H1 (cell line): ENCODE measurements at regions not wholly inside any gene's neighbourhood (a gene's known extent, or its start where the extent isn't known, plus 50 kb on each side); places are given as distances from the start of the nearest gene placed in this dataset.

Source experiments
- CTCF ChIA-PET: fragments of 300-600 bp; sonication (Branson Sonifier 250); formaldehyde crosslinking; loops from one replicate; lab custom pipeline; 2021; ENCODE audit not compliant: partially characterized antibody; lab: Charles Lee
- POLR2A ChIA-PET: fragments of 300-600 bp; sonication (Branson Sonifier 250); formaldehyde crosslinking; loops from one replicate; lab custom pipeline; 2021; ENCODE audit warnings: inconsistent platforms; ENCODE audit not compliant: partially characterized antibody; lab: Charles Lee
- DNase-seq, 2 experiments: peaks; one replicate each; pipeline versions ENCODE4 v3.0.0 to v3.0.0-alpha.2; 2010 to 2022; ENCODE audit warnings: low spot score in 2 of 2, low read depth in 1 of 2, mixed read lengths in 1 of 2
- FAIRE-seq: peaks from 2 replicates; lab custom pipeline; 2011; peaks lifted over from hg19 to GRCh38; lab: Jason Lieb, UNC
- H2AFZ ChIP-seq: 2 replicates; pipeline ENCODE4 v1.8.1; 2012; ENCODE audit warnings: low read length, inconsistent platforms
- H2AK5ac ChIP-seq: 2 replicates; pipeline ENCODE4 v1.6.1; 2013; ENCODE audit warnings: low read depth, low read length
- H2BK120ac ChIP-seq: replicated peaks from 2 replicates; pipeline ENCODE3; 2013; ENCODE audit warnings: low read depth, low read length, inconsistent platforms
- H2BK12ac ChIP-seq: 2 replicates; pipeline ENCODE4 v1.6.1; 2013; ENCODE audit warnings: low read depth, low read length
- H2BK15ac ChIP-seq: 2 replicates; pipeline ENCODE4 v1.6.1; 2013; ENCODE audit warnings: low read length
- H2BK20ac ChIP-seq: 2 replicates; pipeline ENCODE4 v1.6.1; 2013; ENCODE audit warnings: low read length
- H2BK5ac ChIP-seq: 2 replicates; pipeline ENCODE4 v1.6.1; 2013; ENCODE audit warnings: low read depth, low read length
- H3K14ac ChIP-seq: 2 replicates; pipeline ENCODE4 v1.6.1; 2013; ENCODE audit warnings: inconsistent platforms; ENCODE audit not compliant: insufficient read length
- H3K18ac ChIP-seq: 2 replicates; pipeline ENCODE4 v1.6.1; 2013; ENCODE audit warnings: low read length; ENCODE audit errors: extremely low read depth
- H3K23ac ChIP-seq: 2 replicates; pipeline ENCODE4 v1.6.1; 2013; ENCODE audit warnings: inconsistent platforms; ENCODE audit not compliant: insufficient read length
- H3K23me2 ChIP-seq: 2 replicates; pipeline ENCODE4 v1.6.1; 2013; ENCODE audit warnings: low read depth, low read length
- H3K27ac ChIP-seq: 2 replicates; pipeline ENCODE4 v1.6.1; 2011; ENCODE audit warnings: low read depth, low read length, inconsistent platforms
- H3K27me3 ChIP-seq, 4 experiments: replicated peaks in 1 of 4; 1 replicate in 1 of 4; 2 replicates in 3 of 4; pipeline versions ENCODE4 v1.6.1 to v1.8.1; 2011 to 2013; ENCODE audit warnings: low read length in 3 of 4, mild to moderate bottlenecking in 3 of 4, inconsistent platforms in 2 of 4, mixed read lengths in 2 of 4, moderate library complexity in 1 of 4; ENCODE audit not compliant: control insufficient read depth in 3 of 4, insufficient read depth in 3 of 4; ENCODE audit errors: extremely low read depth in 1 of 4
- H3K36me3 ChIP-seq, 4 experiments: 2 replicates each; pipeline versions ENCODE4 v1.6.1 to v1.8.1; 2011 to 2013; ENCODE audit warnings: mild to moderate bottlenecking in 4 of 4, low read length in 3 of 4, moderate library complexity in 2 of 4, control low read depth in 1 of 4, inconsistent platforms in 1 of 4; ENCODE audit not compliant: insufficient read depth in 4 of 4, control insufficient read depth in 2 of 4
- H3K4ac ChIP-seq: replicated peaks from 2 replicates; pipeline ENCODE3; 2013; ENCODE audit warnings: low read length, low read depth, mixed read lengths, inconsistent platforms; ENCODE audit not compliant: insufficient read length
- H3K4me1 ChIP-seq, 4 experiments: replicated peaks in 1 of 4; 1 replicate in 1 of 4; 2 replicates in 3 of 4; pipeline versions ENCODE4 v1.6.1 to v1.8.1; 2011 to 2013; ENCODE audit warnings: low read length in 3 of 4, inconsistent platforms in 2 of 4, mixed read lengths in 1 of 4; ENCODE audit not compliant: insufficient read depth in 4 of 4, control insufficient read depth in 3 of 4
- H3K4me2 ChIP-seq, 2 experiments: 2 replicates each; pipeline versions ENCODE4 v1.6.1 to v1.8.1; 2011 to 2013; ENCODE audit warnings: low read depth in 2 of 2, low read length in 2 of 2, control low read depth in 1 of 2, inconsistent platforms in 1 of 2, mild to moderate bottlenecking in 1 of 2; ENCODE audit not compliant: insufficient read depth in 1 of 2
- H3K4me3 ChIP-seq, 4 experiments: fragments of 200-600, 300-600 bp in 1 of 4; sonication (generic), shearing (Covaris generic), sonication (Bioruptor Twin) in 1 of 4; 2 replicates each; pipeline versions ENCODE4 v1.5.1 to v1.8.1; 2011 to 2016; ENCODE audit warnings: low read length in 4 of 4, low read depth in 3 of 4, control low read depth in 2 of 4, inconsistent platforms in 2 of 4, mild to moderate bottlenecking in 2 of 4, mixed read lengths in 1 of 4, moderate library complexity in 1 of 4; ENCODE audit not compliant: insufficient read depth in 2 of 4; ENCODE audit errors: extremely low read depth in 1 of 4
- H3K56ac ChIP-seq: replicated peaks from 2 replicates; pipeline ENCODE3; 2013; ENCODE audit warnings: low read depth, mild to moderate bottlenecking, mixed read lengths, low read length, inconsistent platforms; ENCODE audit not compliant: insufficient read length
- H3K79me1 ChIP-seq: 2 replicates; pipeline ENCODE4 v1.6.1; 2013; ENCODE audit warnings: low read depth, low read length, control low read depth
- H3K79me2 ChIP-seq, 2 experiments: 2 replicates each; pipeline versions ENCODE4 v1.6.1 to v1.8.1; 2012 to 2013; ENCODE audit warnings: low read length in 2 of 2, mild to moderate bottlenecking in 2 of 2, inconsistent platforms in 1 of 2; ENCODE audit not compliant: insufficient read depth in 2 of 2, control insufficient read depth in 1 of 2
- H3K9ac ChIP-seq, 4 experiments: replicated peaks in 1 of 4; 1 replicate in 1 of 4; 2 replicates in 3 of 4; pipeline versions ENCODE4 v1.6.1 to v1.8.1; 2011 to 2013; ENCODE audit warnings: low read depth in 3 of 4, low read length in 3 of 4, control low read depth in 2 of 4, mild to moderate bottlenecking in 2 of 4, moderate library complexity in 2 of 4, inconsistent platforms in 1 of 4; ENCODE audit errors: extremely low read depth in 1 of 4
- H3K9me3 ChIP-seq, 2 experiments: 2 replicates each; pipeline versions ENCODE4 v1.6.1 to v1.8.1; 2012 to 2013; ENCODE audit warnings: mild to moderate bottlenecking in 2 of 2, moderate library complexity in 2 of 2, control low read depth in 1 of 2, inconsistent platforms in 1 of 2, low read depth in 1 of 2, low read length in 1 of 2, mixed read lengths in 1 of 2; ENCODE audit not compliant: insufficient read depth in 2 of 2
- H4K20me1 ChIP-seq, 2 experiments: replicated peaks in 1 of 2; 2 replicates each; pipeline versions ENCODE3 to v1.8.1; 2011 to 2013; ENCODE audit warnings: inconsistent platforms in 2 of 2, low read length in 2 of 2, mild to moderate bottlenecking in 1 of 2; ENCODE audit not compliant: insufficient read depth in 2 of 2, control insufficient read depth in 1 of 2
- H4K5ac ChIP-seq: 2 replicates; pipeline ENCODE4 v1.6.1; 2013; ENCODE audit warnings: low read length, low read depth, mixed read lengths, inconsistent platforms; ENCODE audit not compliant: insufficient read length
- H4K8ac ChIP-seq: 2 replicates; pipeline ENCODE4 v1.8.0; 2013; ENCODE audit warnings: mild to moderate bottlenecking, moderate library complexity, low read length, inconsistent platforms; ENCODE audit not compliant: insufficient read depth; ENCODE audit errors: extremely low read depth
- H4K91ac ChIP-seq: replicated peaks from 2 replicates; pipeline ENCODE3; 2013; ENCODE audit warnings: low read length, mixed read lengths, inconsistent platforms; ENCODE audit not compliant: insufficient read length
- CTBP2 ChIP-seq: IDR thresholded peaks from 2 replicates; pipeline ENCODE4 v1.7.0; 2011; ENCODE audit warnings: borderline replicate concordance, mild to moderate bottlenecking, moderate library complexity, mixed read lengths, low read length; ENCODE audit not compliant: insufficient read depth, insufficient read length
- EGR1 ChIP-seq: IDR thresholded peaks from 2 replicates; pipeline ENCODE4 v1.6.1; 2011; ENCODE audit warnings: low read depth, low read length, borderline replicate concordance
- EP300 ChIP-seq, 2 experiments: IDR thresholded peaks; 1 replicate in 1 of 2; 2 replicates in 1 of 2; pipeline ENCODE4 v1.6.1; 2011 to 2012; ENCODE audit warnings: low read depth in 2 of 2, low read length in 2 of 2, mild to moderate bottlenecking in 2 of 2, borderline replicate concordance in 1 of 2, inconsistent platforms in 1 of 2, moderate library complexity in 1 of 2
- FOSL1 ChIP-seq: IDR thresholded peaks from 2 replicates; pipeline ENCODE4 v1.6.1; 2011; ENCODE audit warnings: mild to moderate bottlenecking, low read depth, low read length, moderate library complexity; ENCODE audit not compliant: insufficient read depth
- KDM5A ChIP-seq: fragments of 200-600 bp; IDR thresholded peaks from 2 replicates; pipeline ENCODE4 v1.7.1; 2012; ENCODE audit warnings: mild to moderate bottlenecking, low read length, inconsistent platforms, mixed read lengths
- NANOG ChIP-seq: IDR thresholded peaks from 2 replicates; pipeline ENCODE4 v1.6.1; 2011; ENCODE audit warnings: low read length, low read depth, mild to moderate bottlenecking, inconsistent platforms; ENCODE audit not compliant: insufficient read depth, poor library complexity, severe bottlenecking
- POLR2AphosphoS5 ChIP-seq: IDR thresholded peaks from 2 replicates; pipeline ENCODE4 v1.6.1; 2011; ENCODE audit warnings: low read depth, low read length
- POU5F1 ChIP-seq: IDR thresholded peaks from 2 replicates; pipeline ENCODE4 v1.6.1; 2011; ENCODE audit warnings: low read depth, mild to moderate bottlenecking, low read length, moderate library complexity
- RAD21 ChIP-seq, 2 experiments: IDR thresholded peaks in 1 of 2; conservative IDR thresholded peaks in 1 of 2; 2 replicates each; pipeline ENCODE4 v1.6.1; 2011; ENCODE audit warnings: low read depth in 2 of 2, low read length in 2 of 2, improper control_type of control experiment in 1 of 2, inconsistent platforms in 1 of 2, mild to moderate bottlenecking in 1 of 2, moderate library complexity in 1 of 2
- SAP30 ChIP-seq: fragments of 300-600 bp; sonication (generic); IDR thresholded peaks from 2 replicates; pipeline ENCODE4 v1.7.1; 2012; ENCODE audit warnings: low read length, moderate library complexity, mild to moderate bottlenecking, inconsistent platforms; ENCODE audit not compliant: insufficient read depth, insufficient replicate concordance
- SIRT6 ChIP-seq: IDR thresholded peaks from one replicate; pipeline ENCODE4 v1.7.1; 2012; ENCODE audit warnings: low read length, inconsistent platforms
- SP1 ChIP-seq: IDR thresholded peaks from 2 replicates; pipeline ENCODE4 v1.6.1; 2011; ENCODE audit warnings: low read depth, low read length
- SUZ12 ChIP-seq: fragments of 200-600 bp; sonication (generic); IDR thresholded peaks from 2 replicates; pipeline ENCODE4 v1.6.1; 2012; ENCODE audit warnings: mild to moderate bottlenecking, inconsistent platforms, low read length, moderate library complexity, mixed read lengths
- TAF1 ChIP-seq: IDR thresholded peaks from 2 replicates; pipeline ENCODE4 v1.6.1; 2011; ENCODE audit warnings: mild to moderate bottlenecking, low read depth, low read length
- TAF7 ChIP-seq: optimal IDR thresholded peaks from 2 replicates; pipeline ENCODE3; 2011; ENCODE audit warnings: low read depth, mild to moderate bottlenecking, inconsistent platforms, low read length, moderate library complexity, borderline replicate concordance
- WGBS, 2 experiments: shearing (Covaris generic) in 1 of 2; methylation state at CpG; one replicate each; pipeline versions ENCODE4 v1.1.6 to v1.1.7; 2013 to 2015; ENCODE audit warnings: low lambda C conversion rate in 2 of 2, mixed read lengths in 2 of 2, inconsistent platforms in 1 of 2, low coverage in 1 of 2, missing lambda C conversion rate in 1 of 2; ENCODE audit not compliant: insufficient replicate concordance in 2 of 2, insufficient coverage in 1 of 2, insufficient read length in 1 of 2; ENCODE audit errors: extremely low coverage in 1 of 2, missing lambda C conversion rate in 1 of 2; 5-methylcytosine and 5-hydroxymethylcytosine counted together

DNA sequence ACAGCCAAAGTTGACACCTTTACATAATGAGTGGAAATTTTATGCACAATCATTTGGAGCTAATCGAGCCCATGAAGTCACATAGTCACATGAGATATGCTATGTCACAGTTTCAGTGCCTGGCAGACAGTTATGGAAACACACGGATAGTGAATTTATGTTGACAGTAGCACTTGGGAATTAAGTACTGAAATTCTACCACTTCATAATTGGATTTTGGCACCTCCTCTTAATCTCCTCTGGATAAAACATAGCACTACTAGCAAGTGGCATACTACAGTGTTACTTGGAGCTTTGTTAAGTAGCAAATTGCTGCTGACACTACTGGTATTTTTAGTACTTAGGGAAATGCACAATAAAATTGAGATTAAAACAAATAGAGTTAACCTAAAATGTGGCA is 1679.4 kb downstream of the OTOL1 start:
- Histone ChIP-seq H2BK12ac (no peak overlapping the region), H3K18ac (no peak overlapping the region), H3K23ac (no peak overlapping the region), H3K14ac (no peak overlapping the region), H3K4ac (no peak overlapping the region), H3K79me1 (no peaks in the 10 kb centered on the region), H2BK120ac (no peak overlapping the region), H3K27me3 (no peaks in the 10 kb centered on the region), H2BK20ac (no peak overlapping the region), H3K4me1 (no peaks in the 10 kb centered on the region), H4K20me1 (no peaks in the 10 kb centered on the region), H4K5ac (no peak overlapping the region), H4K91ac (no peak overlapping the region), H4K8ac (no peak overlapping the region), H3K9ac (no peak overlapping the region), H3K56ac (no peak overlapping the region), H3K79me2 (no peaks in the 10 kb centered on the region), H3K23me2 (no peaks in the 10 kb centered on the region), H3K4me3 (no peak overlapping the region), H2BK5ac (no peak overlapping the region), H3K36me3 (no peaks in the 10 kb centered on the region), H3K27ac (no peak overlapping the region), H3K4me2 (no peak overlapping the region), H2BK15ac (no peak overlapping the region), H3K9me3 (no peaks in the 10 kb centered on the region), H2AFZ (no peak overlapping the region), H2AK5ac (no peak overlapping the region)
- ChIA-PET CTCF (interaction anchor here (1.4 kb wide), 1 partner anchor 8 kb away, joined by 3 read pairs; no protein-coding TSS in a partner anchor), POLR2A (no interaction called here)
- 48% methylated on average over 2 of the region's 2 CpGs; no CpG with 5 or more reads in 1 of the 2 experiments for WGBS, 2 experiments
- FAIRE-seq (no peak), DNase-seq (no peak)
- no peak for TF ChIP-seq EGR1
- TF ChIP-seq RAD21 (IDR thresholded peaks at IDR 0.05 in 1 of 2, conservative IDR thresholded peaks at IDR 0.05 in 1 of 2; ENCODE audit: low read depth in 2 of 2, low read length in 2 of 2) = no peak
- no peak for TF ChIP-seq SP1
- no peak for TF ChIP-seq SIRT6
- TF ChIP-seq POLR2AphosphoS5 = no peak
- TF ChIP-seq NANOG = no peak
- no peak for TF ChIP-seq KDM5A
- TF ChIP-seq EP300 (IDR thresholded peaks at IDR 0.05; ENCODE audit: borderline replicate concordance in 1 of 2, low read depth in 2 of 2, low read length in 2 of 2) = no peak
- no peak for TF ChIP-seq SUZ12
- no peak for TF ChIP-seq TAF7
- no peak for TF ChIP-seq CTBP2
- TF ChIP-seq FOSL1 = no peak
- no peak for TF ChIP-seq POU5F1
- no peak for TF ChIP-seq SAP30
- TF ChIP-seq TAF1 = no peak
